HepG2 (cell line): ENCODE measurements at regions not wholly inside any gene's neighbourhood (a gene's known extent, or its start where the extent isn't known, plus 50 kb on each side); places are given as distances from the start of the nearest gene placed in this dataset.

Source experiments
- ATF7 ChIP-seq, 2 experiments: fragments of 450-650 bp in 1 of 2; sonication (generic) in 1 of 2; formaldehyde crosslinking in 1 of 2; IDR thresholded peaks; 2 replicates each; pipeline versions ENCODE4 v1.4.0 to v1.6.1; 2016 to 2020; ENCODE audit warnings: antibody characterized with exemption in 1 of 2, mild to moderate bottlenecking in 1 of 2, missing genetic modification reagents in 1 of 2
- TBL1XR1 ChIP-seq: fragments of 150-350 bp; IDR thresholded peaks from 2 replicates; pipeline ENCODE4 v1.6.1; 2014; ENCODE audit warnings: borderline replicate concordance, low read length; ENCODE audit not compliant: partially characterized antibody
- ZMAT3 ChIP-seq: sonication (generic); formaldehyde crosslinking; conservative IDR thresholded peaks from 2 replicates; pipeline ENCODE4 v1.7.0; 2021; ENCODE audit warnings: missing genetic modification reagents
- ZNF33B ChIP-seq: sonication (generic); formaldehyde crosslinking; IDR thresholded peaks from 2 replicates; pipeline ENCODE4 v1.5.1; 2020; ENCODE audit warnings: mild to moderate bottlenecking, missing genetic modification reagents
- ZNF503 ChIP-seq: sonication (generic); formaldehyde crosslinking; IDR thresholded peaks from 2 replicates; pipeline ENCODE4 v1.4.0; 2020; ENCODE audit warnings: missing genetic modification reagents
- TF ChIP-seq, protein P1 (sequence below): IDR thresholded peaks from 2 replicates; pipeline ENCODE4 v1.6.1; 2016; ENCODE audit warnings: missing compliant biosample characterization, missing genetic modification reagents, borderline replicate concordance
- TF ChIP-seq, protein P2 (sequence below): sonication (generic); formaldehyde crosslinking; IDR thresholded peaks from 2 replicates; pipeline ENCODE4 v1.4.0; 2020; ENCODE audit warnings: missing genetic modification reagents

DNA sequence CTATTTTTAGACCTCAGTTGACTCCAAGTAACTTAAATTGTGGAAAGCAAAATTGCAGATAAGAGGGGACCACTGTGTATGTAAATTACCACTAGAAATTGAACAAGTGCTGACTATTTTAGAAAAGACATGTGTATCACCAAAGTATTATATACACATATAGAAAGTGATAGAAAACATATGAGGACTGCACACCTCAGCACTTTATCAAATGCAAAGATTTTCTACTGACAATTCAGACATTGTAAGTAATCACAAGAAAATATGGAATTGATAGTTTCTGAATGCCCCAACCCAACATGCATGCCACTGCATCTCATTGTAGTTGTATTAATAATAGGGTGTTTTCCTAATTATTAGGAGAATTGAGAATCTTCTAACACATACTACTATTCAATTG, 536.5 kb downstream of the CDH11 start (continued):
- TF ChIP-seq ZNF503 (CRISPR knock-in tag) (no peak), ZMAT3 (CRISPR knock-in tag) (no peak), ZNF33B (no peak), ATF7 (IDR thresholded peaks at IDR 0.05) (no peak), ATF7 (CRISPR knock-in tag; IDR thresholded peaks at IDR 0.05) (no peak), TBL1XR1 (no peak)
- TF ChIP-seq, protein P1, sequence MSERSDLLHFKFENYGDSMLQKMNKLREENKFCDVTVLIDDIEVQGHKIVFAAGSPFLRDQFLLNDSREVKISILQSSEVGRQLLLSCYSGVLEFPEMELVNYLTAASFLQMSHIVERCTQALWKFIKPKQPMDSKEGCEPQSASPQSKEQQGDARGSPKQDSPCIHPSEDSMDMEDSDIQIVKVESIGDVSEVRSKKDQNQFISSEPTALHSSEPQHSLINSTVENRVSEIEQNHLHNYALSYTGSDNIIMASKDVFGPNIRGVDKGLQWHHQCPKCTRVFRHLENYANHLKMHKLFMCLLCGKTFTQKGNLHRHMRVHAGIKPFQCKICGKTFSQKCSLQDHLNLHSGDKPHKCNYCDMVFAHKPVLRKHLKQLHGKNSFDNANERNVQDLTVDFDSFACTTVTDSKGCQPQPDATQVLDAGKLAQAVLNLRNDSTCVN (CRISPR knock-in tag) = no peak
- TF ChIP-seq, protein P2, sequence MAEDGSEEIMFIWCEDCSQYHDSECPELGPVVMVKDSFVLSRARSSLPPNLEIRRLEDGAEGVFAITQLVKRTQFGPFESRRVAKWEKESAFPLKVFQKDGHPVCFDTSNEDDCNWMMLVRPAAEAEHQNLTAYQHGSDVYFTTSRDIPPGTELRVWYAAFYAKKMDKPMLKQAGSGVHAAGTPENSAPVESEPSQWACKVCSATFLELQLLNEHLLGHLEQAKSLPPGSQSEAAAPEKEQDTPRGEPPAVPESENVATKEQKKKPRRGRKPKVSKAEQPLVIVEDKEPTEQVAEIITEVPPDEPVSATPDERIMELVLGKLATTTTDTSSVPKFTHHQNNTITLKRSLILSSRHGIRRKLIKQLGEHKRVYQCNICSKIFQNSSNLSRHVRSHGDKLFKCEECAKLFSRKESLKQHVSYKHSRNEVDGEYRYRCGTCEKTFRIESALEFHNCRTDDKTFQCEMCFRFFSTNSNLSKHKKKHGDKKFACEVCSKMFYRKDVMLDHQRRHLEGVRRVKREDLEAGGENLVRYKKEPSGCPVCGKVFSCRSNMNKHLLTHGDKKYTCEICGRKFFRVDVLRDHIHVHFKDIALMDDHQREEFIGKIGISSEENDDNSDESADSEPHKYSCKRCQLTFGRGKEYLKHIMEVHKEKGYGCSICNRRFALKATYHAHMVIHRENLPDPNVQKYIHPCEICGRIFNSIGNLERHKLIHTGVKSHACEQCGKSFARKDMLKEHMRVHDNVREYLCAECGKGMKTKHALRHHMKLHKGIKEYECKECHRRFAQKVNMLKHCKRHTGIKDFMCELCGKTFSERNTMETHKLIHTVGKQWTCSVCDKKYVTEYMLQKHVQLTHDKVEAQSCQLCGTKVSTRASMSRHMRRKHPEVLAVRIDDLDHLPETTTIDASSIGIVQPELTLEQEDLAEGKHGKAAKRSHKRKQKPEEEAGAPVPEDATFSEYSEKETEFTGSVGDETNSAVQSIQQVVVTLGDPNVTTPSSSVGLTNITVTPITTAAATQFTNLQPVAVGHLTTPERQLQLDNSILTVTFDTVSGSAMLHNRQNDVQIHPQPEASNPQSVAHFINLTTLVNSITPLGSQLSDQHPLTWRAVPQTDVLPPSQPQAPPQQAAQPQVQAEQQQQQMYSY (CRISPR knock-in tag) = no peak
